ENCODE measurements at regions not wholly inside any gene's neighbourhood (a gene's known extent, or its start where the extent isn't known, plus 50 kb on each side); places are given as distances from the start of the nearest gene placed in this dataset.
A peak's percentile ranks its signal among the peaks of the same experiment; 100 is the strongest.

- Histone ChIP-seq H3K36me3 (ENCODE audit: control insufficient read depth, insufficient read depth, low read length) (no peaks in the 10 kb centered on the region), H3K4me1 (ENCODE audit: control insufficient read depth, insufficient read depth, low read length, poor library complexity, severe bottlenecking) (no peaks in the 10 kb centered on the region), H3K9me3 (ENCODE audit: control insufficient read depth in 2 of 2, low read length in 2 of 2) (peaks cover 13 to 15% of the 10 kb centered on the region in 2 experiments), H3K4me3 (ENCODE audit: low read depth, low read length) (no peak overlapping the region), H3K27me3 (ENCODE audit: control insufficient read depth, insufficient read depth, low read length) (peaks cover 8% of the 10 kb centered on the region), H3K27ac (ENCODE audit: insufficient read depth, low read length, poor library complexity, severe bottlenecking) (no peak overlapping the region)
- ATAC-seq (ENCODE audit: low read depth in 2 of 2) (no peak), DNase-seq (no peak)
- Mint-ChIP-seq H3K27ac (peak overlapping the region in 1 of 3 donors; percentile 30), H3K4me1 (no peaks in the 10 kb centered on the region), H3K36me3 (peaks cover 7% of the 10 kb centered on the region), H3K27me3 (peaks cover 28% of the 10 kb centered on the region), H3K4me3 (no peak overlapping the region), H3K9me3 (peaks cover 3 to 31% (median 8%) of the 10 kb centered on the region in 7 donors)
These were observed 485.4 kb upstream of the CCDC196 start for GRCh38 chr14:66000766-66001165.

GRCh38 chr14:66001356-66001755 lies 484.8 kb upstream of the CCDC196 start:
- Histone ChIP-seq H3K36me3 (ENCODE audit: control insufficient read depth, insufficient read depth, low read length) (no peaks in the 10 kb centered on the region), H3K27ac (ENCODE audit: insufficient read depth, low read length, poor library complexity, severe bottlenecking) (no peak overlapping the region), H3K4me3 (ENCODE audit: low read depth, low read length) (no peak overlapping the region), H3K9me3 (ENCODE audit: control insufficient read depth in 2 of 2, low read length in 2 of 2) (peaks cover 13 to 15% of the 10 kb centered on the region in 2 experiments), H3K27me3 (ENCODE audit: control insufficient read depth, insufficient read depth, low read length) (peaks cover 10% of the 10 kb centered on the region), H3K4me1 (ENCODE audit: control insufficient read depth, insufficient read depth, low read length, poor library complexity, severe bottlenecking) (no peaks in the 10 kb centered on the region)
- H3K36me3 Mint-ChIP-seq: peaks cover 7% of the 10 kb centered on the region
- no peak for DNase-seq
- H3K9me3 Mint-ChIP-seq: peaks cover 3 to 31% (median 8%) of the 10 kb centered on the region in 7 donors
- no peaks in the 10 kb centered on the region for H3K4me1 Mint-ChIP-seq
- H3K27ac Mint-ChIP-seq: peak overlapping the region in 1 of 3 donors; percentile 74
- H3K27me3 Mint-ChIP-seq: peaks cover 26% of the 10 kb centered on the region
- H3K4me3 Mint-ChIP-seq: no peak overlapping the region
- no peak for ATAC-seq (ENCODE audit: low read depth in 2 of 2)

- Histone ChIP-seq H3K27ac (ENCODE audit: insufficient read depth, low read length, poor library complexity, severe bottlenecking) (no peak overlapping the region), H3K27me3 (ENCODE audit: control insufficient read depth, insufficient read depth, low read length) (peaks cover 13% of the 10 kb centered on the region), H3K4me1 (ENCODE audit: control insufficient read depth, insufficient read depth, low read length, poor library complexity, severe bottlenecking) (no peaks in the 10 kb centered on the region), H3K9me3 (ENCODE audit: control insufficient read depth in 2 of 2, low read length in 2 of 2) (peaks cover 13 to 15% of the 10 kb centered on the region in 2 experiments), H3K4me3 (ENCODE audit: low read depth, low read length) (no peak overlapping the region), H3K36me3 (ENCODE audit: control insufficient read depth, insufficient read depth, low read length) (no peaks in the 10 kb centered on the region)
- peaks cover 7% of the 10 kb centered on the region for H3K36me3 Mint-ChIP-seq
- H3K4me3 Mint-ChIP-seq: no peak overlapping the region
- ATAC-seq (ENCODE audit: low read depth in 2 of 2) (no peak), DNase-seq (no peak)
- peaks cover 35% of the 10 kb centered on the region for H3K27me3 Mint-ChIP-seq
- H3K4me1 Mint-ChIP-seq: no peaks in the 10 kb centered on the region
- no peak overlapping the region for H3K27ac Mint-ChIP-seq
- H3K9me3 Mint-ChIP-seq: peaks cover 3 to 31% (median 8%) of the 10 kb centered on the region in 7 donors
These were observed 483.0 kb upstream of the CCDC196 start for GRCh38 chr14:66003082-66003730.

- Mint-ChIP-seq H3K4me3 (no peak overlapping the region), H3K27me3 (peaks cover 37% of the 10 kb centered on the region), H3K36me3 (no peaks in the 10 kb centered on the region), H3K4me1 (no peaks in the 10 kb centered on the region), H3K9me3 (peaks cover 2 to 11% (median 5%) of the 10 kb centered on the region in 7 donors), H3K27ac (no peak overlapping the region)
- H3K4me3 ChIP-seq (ENCODE audit: low read depth, low read length): no peak overlapping the region
- H3K27ac ChIP-seq (ENCODE audit: insufficient read depth, low read length, poor library complexity, severe bottlenecking): no peak overlapping the region
- ATAC-seq (ENCODE audit: low read depth in 2 of 2) (no peak), DNase-seq (no peak)
- H3K27me3 ChIP-seq (ENCODE audit: control insufficient read depth, insufficient read depth, low read length): peaks cover 9% of the 10 kb centered on the region
- H3K4me1 ChIP-seq (ENCODE audit: control insufficient read depth, insufficient read depth, low read length, poor library complexity, severe bottlenecking): no peaks in the 10 kb centered on the region
- no peaks in the 10 kb centered on the region for H3K36me3 ChIP-seq (ENCODE audit: control insufficient read depth, insufficient read depth, low read length)
- H3K9me3 ChIP-seq (ENCODE audit: control insufficient read depth in 2 of 2, low read length in 2 of 2): no peaks in the 10 kb centered on the region
These were observed 480.2 kb upstream of the CCDC196 start for GRCh38 chr14:66005900-66006434.

GRCh38 chr14:66008631-66009030 lies 477.5 kb upstream of the CCDC196 start:
- peaks cover 0 to 3% (median 0%) of the 10 kb centered on the region in 7 donors for H3K9me3 Mint-ChIP-seq
- peaks cover 0 to 4% (median 0%) of the 10 kb centered on the region in 4 donors for H3K4me1 Mint-ChIP-seq
- ATAC-seq (ENCODE audit: low read depth in 2 of 2) (no peak), DNase-seq (no peak)
- Histone ChIP-seq H3K27ac (ENCODE audit: insufficient read depth, low read length, poor library complexity, severe bottlenecking) (no peak overlapping the region), H3K4me3 (ENCODE audit: low read depth, low read length) (no peak overlapping the region), H3K9me3 (ENCODE audit: control insufficient read depth in 2 of 2, low read length in 2 of 2) (no peaks in the 10 kb centered on the region), H3K36me3 (ENCODE audit: control insufficient read depth, insufficient read depth, low read length) (no peaks in the 10 kb centered on the region), H3K27me3 (ENCODE audit: control insufficient read depth, insufficient read depth, low read length) (peaks cover 9% of the 10 kb centered on the region), H3K4me1 (ENCODE audit: control insufficient read depth, insufficient read depth, low read length, poor library complexity, severe bottlenecking) (no peaks in the 10 kb centered on the region)
- peaks cover 20% of the 10 kb centered on the region for H3K27me3 Mint-ChIP-seq
- no peak overlapping the region for H3K4me3 Mint-ChIP-seq
- H3K36me3 Mint-ChIP-seq: no peaks in the 10 kb centered on the region
- no peak overlapping the region for H3K27ac Mint-ChIP-seq

GRCh38 chr14:66009089-66009488 lies 477.1 kb upstream of the CCDC196 start:
- H3K4me3 ChIP-seq (ENCODE audit: low read depth, low read length): no peak overlapping the region
- Mint-ChIP-seq H3K4me1 (peaks cover 0 to 4% (median 0%) of the 10 kb centered on the region in 4 donors), H3K27ac (no peak overlapping the region), H3K36me3 (no peaks in the 10 kb centered on the region), H3K4me3 (no peak overlapping the region), H3K9me3 (peaks cover 0 to 3% (median 0%) of the 10 kb centered on the region in 7 donors), H3K27me3 (peaks cover 20% of the 10 kb centered on the region)
- DNase-seq (no peak), ATAC-seq (ENCODE audit: low read depth in 2 of 2) (no peak)
- H3K4me1 ChIP-seq (ENCODE audit: control insufficient read depth, insufficient read depth, low read length, poor library complexity, severe bottlenecking): no peaks in the 10 kb centered on the region
- peaks cover 9% of the 10 kb centered on the region for H3K27me3 ChIP-seq (ENCODE audit: control insufficient read depth, insufficient read depth, low read length)
- no peak overlapping the region for H3K27ac ChIP-seq (ENCODE audit: insufficient read depth, low read length, poor library complexity, severe bottlenecking)
- H3K36me3 ChIP-seq (ENCODE audit: control insufficient read depth, insufficient read depth, low read length): no peaks in the 10 kb centered on the region
- H3K9me3 ChIP-seq (ENCODE audit: control insufficient read depth in 2 of 2, low read length in 2 of 2): no peaks in the 10 kb centered on the region

GRCh38 chr14:66010695-66011094 lies 475.5 kb upstream of the CCDC196 start:
- Histone ChIP-seq H3K9me3 (ENCODE audit: control insufficient read depth in 2 of 2, low read length in 2 of 2) (no peaks in the 10 kb centered on the region), H3K36me3 (ENCODE audit: control insufficient read depth, insufficient read depth, low read length) (no peaks in the 10 kb centered on the region), H3K4me1 (ENCODE audit: control insufficient read depth, insufficient read depth, low read length, poor library complexity, severe bottlenecking) (no peaks in the 10 kb centered on the region), H3K27ac (ENCODE audit: insufficient read depth, low read length, poor library complexity, severe bottlenecking) (no peak overlapping the region), H3K27me3 (ENCODE audit: control insufficient read depth, insufficient read depth, low read length) (peaks cover 8% of the 10 kb centered on the region), H3K4me3 (ENCODE audit: low read depth, low read length) (no peak overlapping the region)
- no peaks in the 10 kb centered on the region for H3K36me3 Mint-ChIP-seq
- H3K9me3 Mint-ChIP-seq: peaks cover 0 to 3% (median 0%) of the 10 kb centered on the region in 7 donors
- DNase-seq: no peak
- H3K27ac Mint-ChIP-seq: peak overlapping the region in 1 of 3 donors; percentile 12
- peaks cover 17% of the 10 kb centered on the region for H3K27me3 Mint-ChIP-seq
- no peak for ATAC-seq (ENCODE audit: low read depth in 2 of 2)
- H3K4me3 Mint-ChIP-seq: no peak overlapping the region
- H3K4me1 Mint-ChIP-seq: peaks cover 0 to 4% (median 0%) of the 10 kb centered on the region in 4 donors

- Histone ChIP-seq H3K4me3 (ENCODE audit: low read depth, low read length) (no peak overlapping the region), H3K36me3 (ENCODE audit: control insufficient read depth, insufficient read depth, low read length) (no peaks in the 10 kb centered on the region), H3K4me1 (ENCODE audit: control insufficient read depth, insufficient read depth, low read length, poor library complexity, severe bottlenecking) (no peaks in the 10 kb centered on the region), H3K27ac (ENCODE audit: insufficient read depth, low read length, poor library complexity, severe bottlenecking) (no peak overlapping the region), H3K27me3 (ENCODE audit: control insufficient read depth, insufficient read depth, low read length) (peaks cover 7% of the 10 kb centered on the region), H3K9me3 (ENCODE audit: control insufficient read depth in 2 of 2, low read length in 2 of 2) (no peaks in the 10 kb centered on the region)
- no peak for DNase-seq
- H3K4me3 Mint-ChIP-seq: no peak overlapping the region
- H3K4me1 Mint-ChIP-seq: peaks cover 0 to 4% (median 0%) of the 10 kb centered on the region in 4 donors
- H3K27ac Mint-ChIP-seq: no peak overlapping the region
- H3K27me3 Mint-ChIP-seq: peaks cover 18% of the 10 kb centered on the region
- H3K36me3 Mint-ChIP-seq: no peaks in the 10 kb centered on the region
- ATAC-seq (ENCODE audit: low read depth in 2 of 2): no peak
- peaks cover 0 to 5% (median 2%) of the 10 kb centered on the region in 7 donors for H3K9me3 Mint-ChIP-seq
These were observed 474.3 kb upstream of the CCDC196 start for GRCh38 chr14:66011855-66012254.

Data from CD4-positive, CD25-positive, alpha-beta regulatory T cell (primary cell).